BE2C (cell line): ENCODE measurements at regions not wholly inside any gene's neighbourhood (a gene's known extent, or its start where the extent isn't known, plus 50 kb on each side); places are given as distances from the start of the nearest gene placed in this dataset.

Experiments used
- DNase-seq: peaks from one replicate; pipeline ENCODE4 v3.0.0-alpha.2; 2020
- H3K27me3 ChIP-seq: fragments of 250-450 bp; sonication (Bioruptor Pico); 2 replicates; pipeline ENCODE4 v1.5.1; 2020; ENCODE audit warnings: mild to moderate bottlenecking
- H3K36me3 ChIP-seq: fragments of 250-450 bp; sonication (Bioruptor Pico); 2 replicates; pipeline ENCODE4 v1.5.1; 2020; ENCODE audit warnings: mild to moderate bottlenecking
- H3K4me1 ChIP-seq: fragments of 250-450 bp; sonication (Bioruptor Pico); 2 replicates; pipeline ENCODE4 v1.5.1; 2020
- H3K4me3 ChIP-seq: 2 replicates; pipeline ENCODE4 v1.5.1; 2011; ENCODE audit warnings: low read depth, low read length
- H3K9me3 ChIP-seq: fragments of 250-450 bp; sonication (Bioruptor Pico); 2 replicates; pipeline ENCODE4 v1.5.1; 2020
- CTCF ChIP-seq: IDR thresholded peaks from 2 replicates; pipeline ENCODE4 v1.5.1; 2012; ENCODE audit warnings: mild to moderate bottlenecking, low read depth, low read length

GRCh38 chr16:65281586-65281985, 159.7 kb upstream of the CDH11 start:
- Histone ChIP-seq H3K4me3 (no peak overlapping the region), H3K4me1 (no peaks in the 10 kb centered on the region; the same call in 1 of the 2 replicates), H3K9me3 (no peaks in the 10 kb centered on the region), H3K36me3 (no peaks in the 10 kb centered on the region), H3K27me3 (no peaks in the 10 kb centered on the region)
- TF ChIP-seq CTCF, result no peak
- DNase-seq, result no peak

GRCh38 chr16:65280845-65281512, 159.1 kb upstream of the CDH11 start:
- Histone ChIP-seq H3K9me3 (no peaks in the 10 kb centered on the region), H3K27me3 (no peaks in the 10 kb centered on the region), H3K4me1 (no peaks in the 10 kb centered on the region; the same call in 1 of the 2 replicates), H3K4me3 (no peak overlapping the region), H3K36me3 (no peaks in the 10 kb centered on the region)
- DNase-seq, result no peak
- no peak for TF ChIP-seq CTCF

DNA sequence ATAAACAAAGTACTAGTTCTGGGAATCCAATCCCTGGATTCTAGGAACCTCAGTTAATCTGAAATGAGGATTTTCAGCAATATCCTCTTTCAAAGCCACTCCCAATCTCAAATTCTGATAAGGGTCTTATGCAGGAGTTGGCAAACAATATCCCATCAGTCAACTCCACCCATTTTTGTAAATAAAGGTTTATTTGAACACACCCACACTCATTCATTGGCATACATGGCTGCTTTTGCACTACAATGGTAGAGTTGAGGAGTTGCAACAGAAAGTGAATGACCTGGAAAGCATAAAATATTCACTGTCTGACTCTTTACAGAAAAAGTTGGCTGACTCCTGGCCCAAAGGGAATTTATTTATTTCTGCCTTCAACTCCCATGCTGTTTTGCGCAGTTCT, 157.7 kb upstream of the CDH11 start:
- Histone ChIP-seq H3K27me3 (no peaks in the 10 kb centered on the region), H3K4me3 (no peak overlapping the region), H3K4me1 (no peaks in the 10 kb centered on the region; the same call in 1 of the 2 replicates), H3K9me3 (no peaks in the 10 kb centered on the region), H3K36me3 (no peaks in the 10 kb centered on the region)
- DNase-seq, result no peak
- TF ChIP-seq CTCF, result no peak

- no peak for TF ChIP-seq CTCF
- no peak for DNase-seq
These were observed 157.0 kb upstream of the CDH11 start for GRCh38 chr16:65278874-65279273.

DNA sequence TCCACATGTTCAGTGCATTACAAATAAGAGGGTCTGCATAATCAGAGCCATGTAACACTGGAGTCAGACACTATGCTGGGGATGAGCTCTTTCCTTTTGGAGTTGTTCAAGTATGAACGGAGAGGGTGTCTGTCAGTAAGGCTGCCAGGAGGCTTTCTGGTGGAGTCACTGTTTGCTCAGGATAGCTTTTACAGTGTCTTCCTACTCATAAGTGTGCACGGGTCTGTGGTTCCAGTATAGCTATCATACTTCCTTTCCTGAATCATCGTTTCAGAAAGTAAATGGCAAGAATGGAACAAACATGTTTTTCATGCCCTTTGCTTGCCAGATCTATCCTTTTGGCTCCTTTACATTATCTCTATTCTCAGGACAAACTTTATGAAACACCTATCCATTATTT, 152.7 kb upstream of the CDH11 start:
- DNase-seq, result no peak
- H3K36me3 ChIP-seq, result no peaks in the 10 kb centered on the region
- H3K4me1 ChIP-seq, result no peaks in the 10 kb centered on the region
- H3K27me3 ChIP-seq, result no peaks in the 10 kb centered on the region
- H3K4me3 ChIP-seq, result no peak overlapping the region
- no peak for TF ChIP-seq CTCF
- no peaks in the 10 kb centered on the region for H3K9me3 ChIP-seq

More at GRCh38 chr16:65278874-65279273, 157.0 kb upstream of the CDH11 start:
- H3K4me3 ChIP-seq, result no peak overlapping the region
- no peaks in the 10 kb centered on the region for H3K36me3 ChIP-seq
- H3K9me3 ChIP-seq, result no peaks in the 10 kb centered on the region
- H3K27me3 ChIP-seq, result no peaks in the 10 kb centered on the region
- H3K4me1 ChIP-seq, result no peaks in the 10 kb centered on the region; the same call in 1 of the 2 replicates

- Histone ChIP-seq H3K27me3 (no peaks in the 10 kb centered on the region), H3K36me3 (no peaks in the 10 kb centered on the region), H3K4me3 (no peak overlapping the region), H3K9me3 (no peaks in the 10 kb centered on the region), H3K4me1 (no peaks in the 10 kb centered on the region)
- TF ChIP-seq CTCF, result no peak
- no peak for DNase-seq
These were observed 151.0 kb upstream of the CDH11 start for GRCh38 chr16:65272699-65273414.
